Skeletal muscle tissue (tissue), 3 donors: ENCODE measurements at regions not wholly inside any gene's neighbourhood (a gene's known extent, or its start where the extent isn't known, plus 50 kb on each side); places are given as distances from the start of the nearest gene placed in this dataset.

Source experiments
- H3K27ac ChIP-seq: one replicate; pipeline ENCODE4 v1.7.0; 2013; ENCODE audit warnings: mild to moderate bottlenecking, low read depth, low read length, inconsistent platforms
- H3K27me3 ChIP-seq, 3 donors: one replicate each; pipeline ENCODE4 v1.7.0; 2013; ENCODE audit warnings: low read length in 3 of 3; ENCODE audit not compliant: control insufficient read depth in 3 of 3, insufficient read depth in 3 of 3
- H3K36me3 ChIP-seq, 3 donors: one replicate each; pipeline ENCODE4 v1.7.0; 2013; ENCODE audit warnings: low read length in 3 of 3; ENCODE audit not compliant: control insufficient read depth in 3 of 3, insufficient read depth in 3 of 3
- H3K4me1 ChIP-seq, 3 donors: one replicate each; pipeline ENCODE4 v1.7.0; 2013; ENCODE audit warnings: low read length in 3 of 3, mild to moderate bottlenecking in 3 of 3; ENCODE audit not compliant: control insufficient read depth in 3 of 3, insufficient read depth in 3 of 3
- H3K4me3 ChIP-seq, 3 donors: one replicate each; pipeline ENCODE4 v1.7.0; 2013; ENCODE audit warnings: low read length in 3 of 3
- H3K9ac ChIP-seq, 3 donors: one replicate each; pipeline ENCODE4 v1.7.0; 2013; ENCODE audit warnings: low read length in 3 of 3, mild to moderate bottlenecking in 3 of 3, moderate library complexity in 2 of 3, low read depth in 1 of 3
- H3K9me3 ChIP-seq, 3 donors: one replicate each; pipeline ENCODE4 v1.7.0; 2013; ENCODE audit warnings: low read length in 3 of 3; ENCODE audit not compliant: control insufficient read depth in 3 of 3
- donor health status: Osteomylitis.

DNA sequence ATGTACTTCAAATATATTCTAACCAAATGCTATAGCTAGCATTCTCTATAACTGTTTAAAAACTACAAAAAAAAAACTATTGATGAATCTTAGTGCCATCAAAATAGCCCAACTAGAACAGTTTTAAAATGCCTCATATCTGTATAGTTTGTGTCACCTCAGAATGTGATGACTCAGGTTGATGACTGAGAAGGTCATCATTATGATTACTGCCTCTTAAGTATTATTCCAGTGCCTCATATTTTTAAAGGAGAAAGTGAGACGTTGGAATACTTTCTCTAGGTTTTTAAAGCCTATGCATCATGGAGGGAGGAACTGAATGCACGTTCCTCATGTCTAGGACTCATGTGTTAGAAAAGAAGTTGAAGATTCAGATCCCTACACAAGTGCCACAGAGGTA lies 88.2 kb downstream of the TMA16 start:
- no peaks in the 10 kb centered on the region for H3K36me3 ChIP-seq
- no peak overlapping the region for H3K9ac ChIP-seq

DNA sequence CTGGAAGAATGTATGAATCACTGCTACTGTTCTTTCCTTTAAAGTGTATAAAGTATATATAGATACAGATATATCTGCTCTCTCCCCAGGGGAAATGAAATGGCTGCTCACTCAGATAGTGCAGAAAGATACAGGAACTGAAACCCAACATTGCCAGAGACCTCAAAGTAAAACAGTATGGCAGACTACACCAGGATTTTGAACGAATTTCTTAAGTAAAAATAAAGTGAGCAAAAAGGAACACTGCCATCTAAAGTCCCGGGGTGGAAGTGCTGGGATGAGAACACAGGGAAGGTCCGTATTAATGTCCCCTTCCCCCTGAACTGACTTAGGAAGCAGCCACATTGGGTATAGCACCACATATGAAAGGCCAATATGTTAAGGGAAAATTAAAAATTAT lies 93.4 kb downstream of the TMA16 start:
- Histone ChIP-seq H3K27me3 (no peaks in the 10 kb centered on the region), H3K9me3 (peaks cover 0 to 2% (median 0%) of the 10 kb centered on the region in 3 donors), H3K4me1 (no peaks in the 10 kb centered on the region), H3K27ac (no peak overlapping the region), H3K36me3 (no peaks in the 10 kb centered on the region), H3K4me3 (no peak overlapping the region), H3K9ac (no peak overlapping the region)

More for the DNA sequence above, 88.2 kb downstream of the TMA16 start:
- no peak overlapping the region for H3K4me3 ChIP-seq
- H3K27ac ChIP-seq, result no peak overlapping the region
- no peaks in the 10 kb centered on the region for H3K4me1 ChIP-seq
- peaks cover 0 to 2% (median 0%) of the 10 kb centered on the region in 3 donors for H3K9me3 ChIP-seq
- no peaks in the 10 kb centered on the region for H3K27me3 ChIP-seq

DNA sequence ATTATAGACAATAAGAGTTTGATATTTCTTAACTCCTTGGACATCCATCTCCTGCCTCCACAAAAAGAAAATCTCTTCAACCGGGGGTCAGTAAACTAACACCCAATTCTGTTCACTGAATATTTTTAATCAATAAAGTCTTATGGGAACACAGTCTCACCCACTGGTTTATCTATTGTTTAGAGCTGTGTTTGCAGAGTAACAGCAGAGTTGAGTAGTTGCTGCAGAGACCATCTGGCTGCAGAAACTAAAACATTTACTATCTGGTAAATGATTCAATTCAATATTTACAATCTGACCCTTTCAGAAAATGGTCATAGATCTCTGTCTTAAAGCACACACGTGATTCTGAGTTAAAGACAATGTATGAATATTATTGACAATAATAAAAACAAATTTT lies 94.0 kb downstream of the TMA16 start:
- Histone ChIP-seq H3K27me3 (no peaks in the 10 kb centered on the region), H3K27ac (no peak overlapping the region), H3K36me3 (no peaks in the 10 kb centered on the region), H3K9me3 (peaks cover 0 to 2% (median 0%) of the 10 kb centered on the region in 3 donors), H3K4me1 (no peaks in the 10 kb centered on the region), H3K4me3 (no peak overlapping the region), H3K9ac (no peak overlapping the region)

DNA sequence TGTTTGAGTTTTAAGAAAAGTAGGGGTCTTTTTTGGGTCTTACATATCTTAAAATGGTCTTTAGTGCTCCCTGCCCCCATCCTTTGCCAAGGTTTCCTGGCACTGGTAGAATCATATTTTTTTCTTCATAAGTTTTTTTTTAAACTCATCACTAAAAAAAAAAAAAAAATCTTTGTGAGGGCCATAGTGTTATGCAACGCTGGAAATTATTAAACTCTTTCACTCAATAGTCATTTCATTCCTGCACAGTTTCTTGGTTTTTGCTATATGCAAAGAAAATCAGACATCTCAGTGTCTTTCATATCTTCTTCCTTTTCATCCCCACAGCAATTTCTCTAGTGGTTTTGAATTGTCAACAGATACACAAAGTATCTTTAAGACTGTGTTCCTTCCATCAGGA lies 95.6 kb downstream of the TMA16 start:
- Histone ChIP-seq H3K9me3 (peaks cover 0 to 2% (median 0%) of the 10 kb centered on the region in 3 donors), H3K4me1 (no peaks in the 10 kb centered on the region), H3K36me3 (no peaks in the 10 kb centered on the region), H3K4me3 (no peak overlapping the region), H3K27me3 (no peaks in the 10 kb centered on the region), H3K9ac (no peak overlapping the region), H3K27ac (no peak overlapping the region)

DNA sequence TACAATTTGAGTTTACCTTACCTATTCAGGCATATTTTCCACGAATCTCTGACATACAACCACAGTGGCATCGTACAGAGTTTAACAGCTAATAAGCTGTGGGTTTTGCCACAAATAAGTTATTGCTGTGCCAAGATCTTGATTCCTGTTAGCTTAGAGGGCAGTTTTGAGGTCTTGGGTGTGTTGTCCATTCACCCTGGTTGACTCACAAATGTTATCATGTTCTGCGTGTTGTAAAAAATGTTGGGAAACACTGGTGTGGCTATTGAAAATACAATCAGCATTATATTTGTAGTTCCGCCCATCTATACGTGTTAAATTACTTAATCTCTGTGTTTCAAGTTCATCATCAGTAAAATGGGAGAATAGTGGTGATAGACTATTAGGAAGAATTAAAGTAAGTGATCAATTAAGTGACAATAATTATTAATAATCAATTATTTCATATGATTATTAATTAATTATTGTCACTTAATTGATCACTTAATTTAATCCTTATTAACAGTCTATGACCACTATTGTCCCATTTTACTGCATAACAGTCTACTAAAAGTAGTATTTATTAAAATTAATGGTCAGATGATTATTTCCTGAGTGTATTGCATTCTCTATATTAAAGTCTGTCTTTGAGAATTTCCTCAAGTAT lies 96.3 kb downstream of the TMA16 start:
- Histone ChIP-seq H3K9me3 (peaks cover 0 to 2% (median 0%) of the 10 kb centered on the region in 3 donors), H3K4me1 (no peaks in the 10 kb centered on the region), H3K4me3 (no peak overlapping the region), H3K36me3 (no peaks in the 10 kb centered on the region), H3K27ac (no peak overlapping the region), H3K9ac (no peak overlapping the region), H3K27me3 (no peaks in the 10 kb centered on the region)

DNA sequence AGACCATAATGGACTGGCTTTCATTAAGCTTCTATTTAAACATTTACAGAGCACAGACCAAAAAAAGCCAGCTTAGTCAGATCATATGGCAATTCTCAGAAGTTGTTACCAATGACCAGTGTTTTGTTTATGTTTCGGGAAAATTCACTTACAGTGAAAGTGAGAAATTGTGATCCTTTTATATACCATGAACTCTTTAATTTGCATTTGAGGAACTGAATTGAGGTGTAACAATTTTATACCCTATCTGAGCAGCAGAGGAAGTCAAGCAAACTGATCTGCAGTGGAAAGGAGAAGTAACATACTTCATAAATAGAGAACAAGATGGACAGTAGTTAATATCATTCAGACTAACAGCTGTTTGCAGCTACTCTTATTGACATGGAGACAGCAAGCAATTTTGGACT lies 97.1 kb downstream of the TMA16 start:
- H3K27me3 ChIP-seq, result no peaks in the 10 kb centered on the region
- no peak overlapping the region for H3K9ac ChIP-seq
- H3K27ac ChIP-seq, result no peak overlapping the region
- H3K36me3 ChIP-seq, result no peaks in the 10 kb centered on the region
- no peak overlapping the region for H3K4me3 ChIP-seq
- no peaks in the 10 kb centered on the region for H3K4me1 ChIP-seq
- H3K9me3 ChIP-seq, result peaks cover 0 to 2% (median 0%) of the 10 kb centered on the region in 3 donors

DNA sequence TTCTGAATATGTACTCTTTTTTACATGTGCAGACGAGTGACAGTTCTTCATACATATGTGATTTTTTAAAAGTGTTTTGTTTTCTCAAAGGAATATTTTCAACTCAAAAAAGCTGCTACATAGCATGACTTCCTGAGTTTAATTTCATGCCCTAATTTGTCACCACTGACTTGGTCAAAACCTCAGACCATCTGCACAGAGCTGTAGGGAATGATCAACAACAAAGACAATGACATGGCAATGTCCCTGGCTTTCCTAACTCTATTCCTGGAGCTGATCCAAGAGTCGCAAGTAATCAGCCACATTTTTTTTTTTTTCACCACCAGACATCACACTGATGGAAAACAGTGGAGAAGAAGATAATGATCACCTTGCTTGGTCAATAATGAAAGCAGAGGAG lies 97.7 kb downstream of the TMA16 start:
- no peak overlapping the region for H3K27ac ChIP-seq
- no peaks in the 10 kb centered on the region for H3K4me1 ChIP-seq
- H3K27me3 ChIP-seq, result no peaks in the 10 kb centered on the region
- H3K9ac ChIP-seq, result no peak overlapping the region
- H3K9me3 ChIP-seq, result peaks cover 0 to under 1% (median 0%) of the 10 kb centered on the region in 3 donors
- H3K4me3 ChIP-seq, result no peak overlapping the region
- H3K36me3 ChIP-seq, result no peaks in the 10 kb centered on the region

DNA sequence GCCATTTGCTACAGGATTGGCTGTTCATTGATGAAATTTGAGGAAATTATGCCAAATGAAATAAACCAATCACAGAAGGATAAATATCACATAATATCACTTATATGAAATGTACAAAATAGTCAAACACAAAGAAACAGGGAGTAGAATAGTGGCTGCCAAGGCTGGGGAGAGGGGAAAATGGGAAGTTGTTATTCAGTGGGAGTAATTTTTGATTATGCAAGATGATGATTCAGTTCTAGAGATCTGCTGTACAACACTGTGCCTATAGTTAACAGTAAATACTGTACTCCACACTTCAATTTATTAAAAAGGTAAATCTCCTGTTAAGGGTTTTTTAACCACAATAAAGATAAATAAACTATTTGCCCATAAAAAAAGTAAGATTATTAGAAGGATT lies 101.1 kb downstream of the TMA16 start:
- Histone ChIP-seq H3K4me3 (no peak overlapping the region), H3K27ac (no peak overlapping the region), H3K27me3 (no peaks in the 10 kb centered on the region), H3K4me1 (no peaks in the 10 kb centered on the region), H3K9me3 (no peaks in the 10 kb centered on the region), H3K36me3 (no peaks in the 10 kb centered on the region), H3K9ac (no peak overlapping the region)

DNA sequence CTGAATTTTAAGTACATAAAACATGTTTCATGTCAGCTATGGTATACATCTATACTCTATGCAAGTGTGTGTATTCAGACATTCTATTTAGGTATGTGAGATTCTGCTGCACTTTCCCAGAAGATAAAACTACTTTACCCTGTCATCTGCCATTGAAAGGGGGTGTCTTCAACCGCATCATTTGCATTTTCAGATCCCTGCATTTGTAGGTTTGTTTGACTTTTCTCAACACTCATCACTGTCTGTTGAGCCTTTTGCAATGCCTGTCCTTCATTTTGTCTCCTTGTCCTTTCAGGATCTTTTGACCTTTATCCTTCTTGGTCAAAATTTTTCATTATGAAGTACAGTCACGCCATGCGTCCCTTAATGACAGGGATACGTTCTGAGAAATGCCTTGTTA lies 103.5 kb downstream of the TMA16 start:
- Histone ChIP-seq H3K27me3 (no peaks in the 10 kb centered on the region), H3K36me3 (no peaks in the 10 kb centered on the region), H3K9ac (no peak overlapping the region), H3K4me1 (no peaks in the 10 kb centered on the region), H3K27ac (no peak overlapping the region), H3K4me3 (no peak overlapping the region), H3K9me3 (no peaks in the 10 kb centered on the region)

DNA sequence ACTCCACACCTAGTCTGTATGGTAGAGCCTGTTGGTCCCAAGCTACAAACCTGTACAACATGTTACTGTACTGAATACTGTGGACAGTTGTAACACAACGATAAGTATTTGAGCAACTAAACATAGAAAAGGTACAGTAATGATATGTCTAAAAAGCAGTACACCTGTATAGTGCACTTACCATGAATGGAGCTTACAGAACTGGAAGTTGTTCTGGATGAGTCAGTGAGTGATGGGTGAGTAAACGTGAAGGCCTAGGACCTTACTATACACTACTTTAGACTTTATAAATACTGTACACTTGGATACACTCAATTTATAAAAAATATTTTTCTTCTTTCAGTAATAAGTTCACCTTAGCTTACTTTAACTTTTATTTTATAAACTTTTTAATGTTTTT lies 104.0 kb downstream of the TMA16 start:
- H3K4me1 ChIP-seq, result no peaks in the 10 kb centered on the region
- no peak overlapping the region for H3K27ac ChIP-seq
- H3K27me3 ChIP-seq, result no peaks in the 10 kb centered on the region
- no peak overlapping the region for H3K4me3 ChIP-seq
- H3K36me3 ChIP-seq, result no peaks in the 10 kb centered on the region
- H3K9me3 ChIP-seq, result no peaks in the 10 kb centered on the region
- no peak overlapping the region for H3K9ac ChIP-seq
